HG02938 (cell line): ENCODE measurements at regions not wholly inside any gene's neighbourhood (a gene's known extent, or its start where the extent isn't known, plus 50 kb on each side); places are given as distances from the start of the nearest gene placed in this dataset.

Experiments used
- ATAC-seq: cut with Tn5 transposase; IDR thresholded peaks from one replicate; pipeline ENCODE4 v1.9.1; 2021; ENCODE audit warnings: mild to moderate bottlenecking, moderate library complexity; ENCODE audit not compliant: unreplicated experiment

DNA sequence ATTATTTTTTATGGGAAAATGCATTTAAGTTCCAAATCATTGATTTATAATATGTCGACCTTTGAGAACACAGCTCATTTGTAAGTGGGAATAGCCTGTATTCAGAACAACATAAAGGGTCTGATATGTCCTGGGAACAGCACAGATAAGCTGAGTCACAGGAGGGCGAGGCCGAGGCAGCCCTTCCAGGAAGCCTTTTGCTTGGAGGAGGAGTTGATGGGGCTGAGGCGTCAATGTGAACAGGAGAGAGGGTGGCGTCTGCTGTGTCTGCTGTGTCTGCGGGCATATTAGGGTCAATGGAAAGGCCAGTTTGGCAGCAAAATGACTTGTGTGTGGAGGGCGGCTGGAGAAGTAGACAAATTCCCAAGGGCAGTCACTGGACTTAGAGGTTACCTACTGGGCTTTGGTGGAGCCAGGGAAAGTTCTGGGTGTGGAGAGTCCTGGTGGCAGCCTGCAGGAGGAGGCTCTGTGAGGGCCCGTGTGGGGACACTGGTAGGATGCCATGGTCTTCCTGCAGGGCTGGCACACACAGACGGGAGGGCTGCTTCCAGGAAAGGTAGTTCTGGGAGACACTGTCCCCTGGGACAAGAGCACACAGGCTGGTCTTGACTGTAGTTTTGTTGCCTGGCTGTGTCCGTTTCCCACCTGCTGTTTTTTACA lies 128.1 kb downstream of the GLI2 start:
- ATAC-seq: no peak

GRCh38 chr2:120864981-120865380 lies 129.3 kb downstream of the GLI2 start:
- ATAC-seq: no peak

DNA sequence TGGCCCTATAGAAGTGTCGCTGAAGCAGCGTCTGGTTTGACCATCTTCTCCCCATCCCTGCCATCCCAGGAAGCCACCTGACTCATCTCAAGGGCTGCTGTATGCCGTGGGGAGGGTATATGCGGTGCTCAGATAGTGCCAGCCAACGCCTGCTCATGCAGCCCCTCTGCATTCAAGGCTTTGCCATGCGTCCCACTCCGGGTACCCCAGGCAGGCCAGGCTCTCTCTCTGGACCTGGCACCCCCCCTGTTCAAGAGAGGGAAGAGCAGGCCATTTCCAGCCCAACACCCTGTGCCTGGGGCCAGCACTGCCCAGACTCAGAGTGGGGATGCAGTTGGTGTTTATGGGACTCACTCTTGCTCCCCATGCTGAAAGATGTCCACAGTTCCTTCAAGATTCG lies 130.0 kb downstream of the GLI2 start:
- no peak for ATAC-seq

GRCh38 chr2:120866071-120866470 lies 130.4 kb downstream of the GLI2 start:
- no peak for ATAC-seq

DNA sequence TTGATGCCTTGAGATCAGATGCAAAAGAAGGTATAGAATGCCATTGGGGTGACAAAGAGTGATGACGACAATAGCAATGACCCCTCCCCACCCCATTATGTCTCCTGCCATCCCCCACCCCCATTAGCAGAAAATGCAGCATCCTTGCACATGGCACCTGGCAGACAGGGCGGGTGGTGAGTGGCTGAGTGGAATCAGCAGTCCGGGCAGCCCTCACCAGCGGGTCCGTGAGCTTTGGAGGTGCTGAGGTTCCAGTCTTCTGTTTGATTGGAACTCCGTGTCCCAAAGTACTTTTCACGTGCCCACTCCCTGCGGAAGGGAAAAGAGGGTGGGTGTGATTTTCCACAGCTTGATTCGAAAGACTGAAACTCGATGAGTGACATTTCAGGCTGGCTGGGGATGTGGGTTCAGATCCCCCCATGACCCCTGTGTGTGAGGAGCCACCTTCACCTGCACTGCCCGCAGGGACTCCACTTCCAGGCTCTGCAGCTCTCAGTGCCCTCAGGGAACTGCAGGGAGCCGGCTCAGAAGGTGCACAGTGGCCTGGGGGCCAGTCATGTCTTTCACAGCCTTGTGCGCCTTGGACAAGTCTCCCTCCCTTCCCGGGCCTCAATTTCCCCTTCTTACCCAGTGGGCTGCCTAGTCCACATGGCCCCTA lies 130.9 kb downstream of the GLI2 start:
- ATAC-seq: no peak

DNA sequence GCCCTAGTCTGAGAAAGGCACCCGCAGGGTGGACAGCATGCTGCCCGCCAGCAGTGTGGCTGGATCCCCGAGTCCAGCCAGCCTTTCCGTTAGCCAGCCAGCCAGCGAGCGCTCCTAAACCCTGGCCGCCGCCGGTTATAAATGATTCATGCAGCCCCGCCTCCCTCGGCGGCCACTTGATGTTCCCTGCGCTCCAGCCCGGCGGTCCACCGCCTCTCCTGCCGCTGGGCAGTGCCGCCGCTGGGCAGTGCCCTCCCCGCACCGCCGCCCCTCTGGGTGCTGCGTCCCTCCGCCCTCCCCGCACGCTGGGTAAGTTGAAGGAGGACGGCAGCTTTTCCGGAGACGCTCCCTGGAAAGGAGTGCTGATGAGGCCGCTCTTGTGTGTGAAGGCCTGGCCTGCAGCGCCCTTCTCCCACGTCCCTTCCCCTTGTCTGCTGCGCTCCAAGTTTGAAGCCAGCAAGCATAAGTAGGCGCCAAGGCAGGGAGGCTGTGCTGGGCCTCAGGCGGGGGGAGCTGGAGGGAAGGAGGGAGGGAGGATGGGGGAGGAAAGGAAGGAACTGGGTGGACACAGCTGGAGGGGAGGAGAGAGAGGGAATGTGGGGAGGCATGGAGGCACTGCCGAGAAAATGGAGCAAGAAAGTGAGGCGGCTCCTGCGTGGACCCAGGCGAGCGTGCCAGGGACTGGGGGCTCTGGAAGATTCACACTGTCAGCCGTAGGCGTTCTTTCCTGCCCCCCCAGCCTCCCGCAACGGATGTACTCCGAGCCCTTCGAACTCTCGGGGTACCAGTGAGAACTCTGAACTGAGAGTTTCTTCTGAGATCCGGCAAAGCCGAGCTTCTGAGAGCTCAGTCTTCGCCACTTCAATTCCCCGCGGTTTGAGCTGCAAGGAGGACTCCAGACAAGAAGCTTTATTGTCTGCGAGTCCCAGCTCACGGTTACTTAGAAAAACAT lies 131.9 kb downstream of the GLI2 start:
- no peak for ATAC-seq

DNA sequence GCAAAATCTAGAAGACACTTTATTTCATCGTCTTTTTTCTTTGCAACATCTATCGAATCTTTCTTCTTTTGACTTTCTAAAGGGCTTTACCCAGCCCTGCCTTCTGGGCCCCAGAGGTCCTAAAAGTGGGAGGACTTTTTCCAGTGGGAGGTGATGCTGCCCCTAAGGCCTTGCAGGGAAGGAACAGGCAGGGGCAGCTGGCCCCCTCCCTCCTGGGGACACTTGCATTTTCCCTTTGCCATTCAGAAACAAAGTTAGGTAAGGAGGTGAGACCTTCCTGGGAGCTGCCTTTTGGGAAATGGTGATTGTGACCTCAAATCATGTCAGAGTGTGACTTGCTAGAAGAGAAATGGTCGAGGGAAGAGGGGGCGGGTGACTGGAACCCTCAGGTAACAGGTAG lies 132.7 kb downstream of the GLI2 start:
- no peak for ATAC-seq

- ATAC-seq: no peak
These were observed 133.5 kb downstream of the GLI2 start for GRCh38 chr2:120869036-120869729.

DNA sequence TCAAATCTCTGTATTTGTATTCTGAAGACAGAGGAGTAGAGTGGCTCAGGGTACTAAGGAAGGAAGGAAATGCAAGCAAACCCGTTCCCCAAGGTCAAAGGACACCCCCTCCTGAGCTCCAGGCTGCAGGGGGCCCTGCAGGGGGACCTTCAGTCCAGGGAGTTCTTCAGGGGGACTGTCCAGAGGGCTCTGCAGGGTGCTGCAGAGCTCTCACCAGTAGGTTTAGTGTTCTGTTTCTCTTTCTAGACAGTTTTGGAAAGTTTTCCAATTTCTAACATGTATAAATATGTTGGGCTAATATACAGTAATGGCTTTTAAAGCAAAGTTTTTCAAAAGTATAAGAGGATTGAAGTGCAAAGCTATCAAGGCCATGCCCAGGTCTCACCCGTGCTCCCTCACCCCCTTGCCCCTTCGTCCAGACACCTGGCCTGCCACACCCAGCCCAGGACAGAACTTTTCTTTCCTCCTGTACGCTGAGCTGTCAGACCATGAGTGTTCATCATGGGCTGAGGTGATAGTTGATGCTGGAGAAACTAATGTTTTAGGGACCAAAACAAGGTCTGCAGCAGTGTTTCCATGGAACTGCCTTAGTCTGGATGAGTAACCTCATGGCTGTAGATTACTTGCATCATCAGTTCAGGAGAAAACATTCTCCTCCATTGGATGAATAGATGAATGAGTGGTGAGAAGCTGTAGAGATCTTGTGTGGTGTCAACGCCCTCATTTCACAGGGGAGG lies 134.2 kb downstream of the GLI2 start:
- ATAC-seq: no peak

DNA sequence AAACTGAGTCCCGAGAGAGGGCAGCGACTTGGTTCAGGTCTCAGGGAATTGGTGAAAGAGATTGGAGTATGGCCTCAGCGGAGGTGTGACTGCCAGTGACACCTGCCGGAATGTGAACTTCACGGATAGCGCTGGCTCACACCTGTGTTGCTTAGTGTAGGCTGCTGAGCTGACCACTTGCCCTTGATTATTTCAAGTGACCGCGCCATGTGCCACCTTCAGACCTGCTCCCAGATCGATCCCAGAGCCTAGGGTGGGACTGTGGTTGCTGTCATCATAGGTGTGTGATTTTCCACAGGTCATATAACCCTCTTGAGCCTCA lies 134.8 kb downstream of the GLI2 start:
- ATAC-seq: no peak

DNA sequence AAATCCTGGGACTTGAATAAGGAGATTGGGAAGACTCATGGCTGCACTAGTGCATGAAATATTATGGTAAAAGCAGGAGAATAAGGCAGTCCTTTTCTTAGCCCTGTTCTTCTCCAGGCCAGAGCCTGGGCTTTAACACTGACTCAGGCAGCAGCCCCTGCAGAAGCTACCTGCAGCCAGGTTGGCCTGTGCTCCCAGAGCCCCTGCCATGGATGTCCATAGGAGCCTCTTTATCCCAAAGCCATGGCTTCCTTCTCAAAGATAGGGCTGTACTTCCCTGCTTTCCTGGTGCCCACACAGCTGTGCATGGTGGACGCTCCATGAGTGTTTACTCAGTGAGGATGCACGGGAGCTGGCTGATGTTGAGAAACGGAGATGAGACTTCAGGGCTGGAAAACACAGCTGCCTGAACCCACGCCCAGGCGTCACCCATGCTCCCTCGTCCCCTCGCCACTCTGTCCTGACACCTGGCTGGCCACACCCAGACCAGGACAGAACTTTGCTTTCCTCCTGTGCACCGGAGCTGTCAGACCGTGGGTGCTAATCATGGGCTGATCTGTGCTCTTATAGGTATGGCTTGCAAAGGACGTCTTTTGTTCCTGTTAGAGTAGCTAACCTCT lies 135.5 kb downstream of the GLI2 start:
- no peak for ATAC-seq

DNA sequence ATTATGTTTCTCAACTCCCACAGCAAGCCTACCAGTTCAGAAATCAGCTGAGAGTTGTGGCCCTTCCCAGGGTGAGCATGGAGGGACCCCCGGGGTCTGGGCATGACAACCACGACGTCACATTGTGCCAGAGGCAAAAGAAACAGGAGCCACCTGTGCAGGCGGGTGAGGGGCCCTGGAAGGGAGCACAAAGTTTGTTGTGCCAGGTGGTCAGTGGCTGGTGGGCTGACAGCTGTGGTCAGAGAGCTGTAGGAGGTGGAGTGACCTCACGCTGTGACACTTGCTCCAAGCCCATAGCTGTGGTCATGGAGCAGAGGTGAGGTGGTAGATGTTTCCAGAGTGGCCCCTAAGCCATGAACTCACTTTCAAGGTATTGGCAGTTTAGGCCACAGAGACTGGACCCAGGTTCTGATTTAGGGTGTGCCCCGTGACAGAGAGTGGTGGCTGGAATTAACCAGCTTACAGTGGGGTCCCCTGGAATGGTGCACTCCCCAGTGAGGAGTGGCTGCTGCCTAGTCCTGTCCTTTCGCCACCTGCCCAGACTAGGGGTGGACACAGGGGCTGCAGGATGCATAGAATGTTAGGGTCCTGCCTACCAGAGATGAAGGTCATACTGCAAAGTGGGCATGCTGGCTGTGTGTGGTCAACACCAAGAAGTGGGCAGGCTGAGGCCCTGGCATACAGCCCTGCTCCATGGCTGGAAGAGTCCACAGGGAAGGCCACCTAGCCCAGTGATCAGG lies 136.4 kb downstream of the GLI2 start:
- ATAC-seq: no peak

DNA sequence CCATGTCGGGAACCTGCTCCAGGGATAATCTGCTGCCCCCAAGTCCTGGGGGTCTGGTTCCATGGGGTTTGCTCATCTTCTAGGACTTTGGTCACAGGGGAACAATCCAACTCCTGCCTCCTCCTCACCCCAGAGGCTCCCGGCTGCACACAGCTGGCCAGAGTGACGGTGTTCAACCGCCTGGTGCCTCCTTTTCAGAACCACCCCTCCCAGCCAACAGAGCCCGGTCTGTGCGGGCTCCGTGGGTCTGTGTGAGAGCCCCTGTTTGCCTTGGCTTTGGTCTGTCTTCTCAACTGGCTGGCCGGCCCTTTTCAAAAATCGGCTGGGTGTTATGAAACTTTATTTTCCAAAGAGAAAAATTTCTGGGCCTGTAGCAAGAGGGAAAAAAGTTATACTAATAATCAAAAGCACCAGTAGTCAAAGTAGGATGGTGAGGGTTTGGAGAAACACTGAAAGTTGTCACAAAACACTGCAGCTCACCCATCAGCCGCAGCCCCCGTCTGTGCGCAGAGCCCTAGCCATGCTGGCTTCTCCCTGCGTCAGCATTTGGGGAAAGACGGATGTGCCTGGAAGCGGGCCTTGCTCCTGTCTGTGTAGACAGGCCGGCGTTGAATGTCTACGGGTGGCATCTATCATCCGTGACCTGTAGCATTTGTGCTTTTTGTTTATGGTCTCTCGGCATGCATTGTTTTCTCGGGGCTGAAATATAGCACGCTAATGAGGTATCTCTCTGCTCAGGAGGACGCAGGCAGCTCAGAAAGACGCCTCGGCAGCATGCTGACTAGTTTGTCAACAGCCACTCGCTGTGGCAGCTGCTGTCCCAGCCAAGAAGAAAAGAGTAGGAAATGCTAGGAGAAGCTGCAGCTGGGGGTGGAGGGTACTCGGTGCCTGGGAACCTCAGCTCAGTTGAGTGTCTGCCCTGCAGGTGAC lies 138.6 kb downstream of the GLI2 start:
- no peak for ATAC-seq

DNA sequence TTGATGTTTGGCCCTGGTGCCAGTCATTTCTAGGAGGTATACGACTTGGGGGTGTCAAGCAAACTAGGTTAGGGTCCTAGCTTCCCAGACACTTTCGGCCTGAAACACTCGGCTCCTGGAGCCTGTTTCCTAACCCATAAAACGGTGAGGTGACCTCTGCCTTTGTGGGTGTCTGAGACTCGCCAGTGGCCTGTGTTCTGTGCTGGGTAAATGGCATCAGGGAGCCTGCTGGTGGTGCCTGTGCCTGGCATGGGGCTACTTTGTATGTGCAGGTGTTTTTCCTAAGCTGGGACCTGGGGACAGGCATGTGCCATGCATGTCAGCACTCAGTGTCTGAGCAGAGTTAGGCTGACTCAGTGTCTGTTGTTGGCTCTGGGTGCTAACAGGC lies 139.2 kb downstream of the GLI2 start:
- ATAC-seq: no peak

GRCh38 chr2:120875431-120875830 lies 139.8 kb downstream of the GLI2 start:
- no peak for ATAC-seq

GRCh38 chr2:120876526-120877280 lies 141.0 kb downstream of the GLI2 start:
- ATAC-seq: no peak

GRCh38 chr2:120877409-120877808 lies 141.7 kb downstream of the GLI2 start:
- no peak for ATAC-seq

DNA sequence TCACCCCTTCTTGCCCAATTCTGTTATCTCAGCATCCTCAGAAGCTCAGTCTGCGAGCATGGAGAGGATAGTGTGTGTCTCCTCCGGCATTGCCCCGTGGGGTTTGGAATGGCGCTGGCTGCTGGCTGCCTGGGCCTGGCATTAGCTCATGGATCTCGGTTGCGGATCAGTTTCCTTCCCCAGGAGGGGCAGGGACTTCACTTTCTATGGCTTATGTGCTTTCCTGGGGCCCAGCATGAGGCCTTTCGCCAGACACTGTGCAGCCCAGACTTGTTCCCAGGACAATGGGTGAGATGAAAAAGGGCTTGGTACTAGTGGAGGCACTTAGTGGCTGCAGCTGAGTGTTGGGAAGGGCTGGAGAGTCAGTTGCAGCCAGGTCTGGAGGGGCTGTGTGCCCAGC lies 143.3 kb downstream of the GLI2 start:
- ATAC-seq: no peak
